Stimulated activated memory B cell treated with anti-CD40 and anti-IgM and Interleukin-4, amounts not matched to agents 10 μg/mL and 1 μg/mL and 100 μg/mL, for 72 hours (primary cell): ENCODE measurements at regions not wholly inside any gene's neighbourhood (a gene's known extent, or its start where the extent isn't known, plus 50 kb on each side); places are given as distances from the start of the nearest gene placed in this dataset.
"Not testable (repeated sequence)": the region's sequence is repeated elsewhere in the genome, so short reads cannot be mapped to it uniquely, and the experiment has no call there.

Source experiments
- ATAC-seq: fragments of 150-1000 bp; cut with Tn5 transposase; 2 replicates; pipeline ENCODE4 v1.10.0; 2021
- H3K27ac Mint-ChIP-seq: one replicate; pipeline ENCODE4 v1.8.0; 2022; ENCODE audit warnings: mild to moderate bottlenecking, mixed read lengths
- H3K27me3 Mint-ChIP-seq: one replicate; pipeline ENCODE4 v1.8.0; 2022; ENCODE audit warnings: mixed read lengths
- H3K36me3 Mint-ChIP-seq: one replicate; pipeline ENCODE4 v1.8.0; 2022; ENCODE audit warnings: mixed read lengths
- H3K4me1 Mint-ChIP-seq: one replicate; pipeline ENCODE4 v1.8.0; 2022; ENCODE audit warnings: mixed read lengths
- H3K4me3 Mint-ChIP-seq: one replicate; pipeline ENCODE4 v1.8.0; 2022; ENCODE audit warnings: mild to moderate bottlenecking, moderate library complexity, mixed read lengths
- H3K9me3 Mint-ChIP-seq: one replicate; pipeline ENCODE4 v1.8.0; 2022; ENCODE audit warnings: mixed read lengths

GRCh38 chr16:31581065-31581464 lies 53.4 kb downstream of the AHSP start:
- not testable (repeated sequence) for ATAC-seq, H3K27me3 Mint-ChIP-seq, H3K36me3 Mint-ChIP-seq, H3K27ac Mint-ChIP-seq, H3K4me3 Mint-ChIP-seq, H3K4me1 Mint-ChIP-seq
- H3K9me3 Mint-ChIP-seq, result peaks cover 25% of the 10 kb centered on the region

DNA sequence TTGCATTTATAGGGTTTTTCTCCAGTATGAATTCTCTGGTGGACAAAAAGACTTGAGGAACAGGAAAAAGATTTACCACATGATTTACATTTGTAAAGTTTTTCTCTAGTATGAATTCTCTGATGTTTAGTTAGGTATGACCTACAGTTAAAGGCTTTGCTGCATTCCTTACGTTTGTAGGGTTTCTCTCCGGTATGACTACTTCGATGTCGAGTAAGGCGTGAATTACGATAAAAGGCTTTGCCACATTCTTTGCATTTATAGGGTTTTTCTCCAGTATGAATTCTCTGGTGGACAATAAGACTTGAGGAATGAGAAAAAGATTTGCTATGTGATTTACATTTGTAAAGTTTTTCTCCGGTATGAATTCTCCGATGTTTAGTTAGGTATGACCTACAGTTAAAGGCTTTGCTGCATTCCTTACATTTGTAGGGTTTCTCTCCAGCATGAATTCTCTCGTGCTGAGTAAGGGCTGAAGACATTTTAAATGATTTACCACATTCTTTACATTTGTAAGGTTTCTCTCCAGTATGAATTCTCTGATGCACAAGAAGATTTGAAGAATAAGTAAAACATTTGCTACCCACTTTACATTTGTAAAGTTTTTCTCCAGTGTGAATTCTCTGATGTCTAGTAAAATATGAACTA lies 74.2 kb downstream of the AHSP start:
- Mint-ChIP-seq H3K36me3 (peaks cover 10% of the 10 kb centered on the region), H3K9me3 (peaks cover 42% of the 10 kb centered on the region), H3K27me3 (peaks cover 18% of the 10 kb centered on the region)
- not testable (repeated sequence) for H3K27ac Mint-ChIP-seq, ATAC-seq, H3K4me3 Mint-ChIP-seq, H3K4me1 Mint-ChIP-seq

GRCh38 chr16:31618130-31618529 lies 90.4 kb downstream of the AHSP start:
- no peaks in the 10 kb centered on the region for H3K36me3 Mint-ChIP-seq
- no peak overlapping the region for H3K27ac Mint-ChIP-seq
- no peak overlapping the region for H3K4me3 Mint-ChIP-seq
- H3K4me1 Mint-ChIP-seq, result no peaks in the 10 kb centered on the region
- peaks cover 30% of the 10 kb centered on the region for H3K9me3 Mint-ChIP-seq
- no peak for ATAC-seq
- H3K27me3 Mint-ChIP-seq, result peaks cover 38% of the 10 kb centered on the region

DNA sequence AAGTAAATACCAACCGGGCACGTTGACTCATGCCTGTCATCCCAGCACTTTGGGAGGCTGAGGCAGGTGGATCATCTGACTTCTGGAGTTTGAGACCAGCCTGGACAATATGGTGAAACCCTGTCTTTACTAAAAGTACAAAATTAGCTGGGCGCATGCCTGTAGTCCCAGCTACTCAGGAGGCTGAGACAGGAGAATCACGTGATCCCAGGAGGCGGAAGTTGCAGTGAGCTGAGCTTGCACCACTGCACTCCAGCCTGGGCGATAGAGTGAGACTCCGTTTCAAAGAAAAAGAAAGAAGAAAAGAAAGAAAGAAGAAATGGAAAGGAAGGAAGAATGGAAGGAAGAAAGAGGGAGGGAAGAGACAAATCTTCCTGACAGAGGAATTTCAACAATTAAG lies 108.7 kb downstream of the AHSP start:
- peaks cover 10% of the 10 kb centered on the region for H3K9me3 Mint-ChIP-seq
- no peaks in the 10 kb centered on the region for H3K4me1 Mint-ChIP-seq
- no peaks in the 10 kb centered on the region for H3K36me3 Mint-ChIP-seq
- no peak overlapping the region for H3K27ac Mint-ChIP-seq
- peaks cover 27% of the 10 kb centered on the region for H3K27me3 Mint-ChIP-seq
- ATAC-seq, result no peak
- no peak overlapping the region for H3K4me3 Mint-ChIP-seq

DNA sequence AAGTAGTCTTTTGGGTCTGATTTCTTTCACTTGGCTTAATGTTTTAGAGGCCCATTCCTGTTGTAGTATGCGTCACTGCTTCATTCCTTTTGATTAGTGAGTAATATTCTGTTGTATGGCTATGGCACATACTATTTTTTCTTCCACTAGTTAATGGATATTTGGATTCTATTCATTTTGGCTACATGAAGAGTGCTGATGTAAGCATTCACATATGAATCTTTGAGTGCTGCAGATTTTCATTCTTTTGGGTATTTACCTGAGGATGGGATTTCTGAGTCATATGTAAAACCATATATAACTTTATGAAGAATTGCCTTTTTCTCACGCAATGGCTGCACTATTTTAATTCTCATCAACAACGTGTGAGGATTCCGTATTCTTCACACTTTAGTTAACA lies 113.6 kb downstream of the AHSP start:
- Mint-ChIP-seq H3K9me3 (peaks cover 3% of the 10 kb centered on the region), H3K4me3 (no peak overlapping the region), H3K36me3 (no peaks in the 10 kb centered on the region), H3K27me3 (peaks cover 51% of the 10 kb centered on the region), H3K4me1 (no peaks in the 10 kb centered on the region), H3K27ac (no peak overlapping the region)
- no peak for ATAC-seq

GRCh38 chr16:31655674-31656073 lies 128.0 kb downstream of the AHSP start:
- H3K36me3 Mint-ChIP-seq, H3K4me3 Mint-ChIP-seq, H3K27me3 Mint-ChIP-seq, H3K4me1 Mint-ChIP-seq, H3K27ac Mint-ChIP-seq, ATAC-seq: not testable (repeated sequence)
- peaks cover 12% of the 10 kb centered on the region for H3K9me3 Mint-ChIP-seq

- Mint-ChIP-seq H3K9me3 (peaks cover 18% of the 10 kb centered on the region), H3K4me3 (no peak overlapping the region), H3K36me3 (no peaks in the 10 kb centered on the region), H3K27ac (no peak overlapping the region), H3K4me1 (no peaks in the 10 kb centered on the region), H3K27me3 (peaks cover 41% of the 10 kb centered on the region)
- no peak for ATAC-seq
These were observed 137.2 kb downstream of the AHSP start for GRCh38 chr16:31664683-31665482.

- H3K27me3 Mint-ChIP-seq, result peaks cover 69% of the 10 kb centered on the region
- ATAC-seq, result no peak
- peaks cover 11% of the 10 kb centered on the region for H3K9me3 Mint-ChIP-seq
- H3K4me3 Mint-ChIP-seq, result no peak overlapping the region
- peaks cover 6% of the 10 kb centered on the region for H3K4me1 Mint-ChIP-seq
- no peaks in the 10 kb centered on the region for H3K36me3 Mint-ChIP-seq
- H3K27ac Mint-ChIP-seq, result no peak overlapping the region
These were observed 147.0 kb downstream of the AHSP start for GRCh38 chr16:31674686-31675085.

DNA sequence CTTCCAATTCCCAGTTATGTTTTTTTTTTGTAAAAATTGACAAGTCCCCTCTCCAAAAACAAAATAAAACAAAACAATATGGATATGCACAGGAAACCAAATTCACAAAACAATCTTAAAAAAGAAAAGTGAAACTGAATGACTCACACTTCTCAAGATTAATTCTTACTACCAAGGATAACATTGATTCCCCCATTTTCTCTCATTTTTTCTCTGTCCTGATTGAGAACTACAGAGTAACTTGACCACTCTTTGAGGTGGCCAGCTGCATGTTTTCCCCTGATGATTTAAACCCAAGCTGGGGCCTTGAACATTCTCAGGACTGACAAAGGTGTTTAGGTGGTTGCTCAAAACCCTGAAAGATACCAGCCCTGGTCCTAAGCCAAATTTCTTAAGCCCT lies 149.0 kb downstream of the AHSP start:
- ATAC-seq, result no peak
- Mint-ChIP-seq H3K4me3 (no peak overlapping the region), H3K27me3 (peaks cover 69% of the 10 kb centered on the region), H3K36me3 (no peaks in the 10 kb centered on the region), H3K4me1 (peaks cover 6% of the 10 kb centered on the region), H3K27ac (no peak overlapping the region), H3K9me3 (no peaks in the 10 kb centered on the region)

GRCh38 chr16:31678649-31679325 lies 151.1 kb downstream of the AHSP start:
- no peak for ATAC-seq
- Mint-ChIP-seq H3K9me3 (no peaks in the 10 kb centered on the region), H3K27ac (no peak overlapping the region), H3K4me3 (no peak overlapping the region), H3K36me3 (no peaks in the 10 kb centered on the region), H3K4me1 (peaks cover 6% of the 10 kb centered on the region), H3K27me3 (peaks cover 70% of the 10 kb centered on the region)

GRCh38 chr16:31689331-31689730 lies 161.6 kb downstream of the AHSP start:
- not testable (repeated sequence) for H3K36me3 Mint-ChIP-seq, H3K4me3 Mint-ChIP-seq, H3K27me3 Mint-ChIP-seq, H3K4me1 Mint-ChIP-seq, H3K27ac Mint-ChIP-seq, H3K9me3 Mint-ChIP-seq, ATAC-seq

GRCh38 chr16:31692338-31692737 lies 164.6 kb downstream of the AHSP start:
- H3K27me3 Mint-ChIP-seq, H3K4me1 Mint-ChIP-seq, H3K27ac Mint-ChIP-seq, H3K9me3 Mint-ChIP-seq, H3K36me3 Mint-ChIP-seq, H3K4me3 Mint-ChIP-seq, ATAC-seq: not testable (repeated sequence)

DNA sequence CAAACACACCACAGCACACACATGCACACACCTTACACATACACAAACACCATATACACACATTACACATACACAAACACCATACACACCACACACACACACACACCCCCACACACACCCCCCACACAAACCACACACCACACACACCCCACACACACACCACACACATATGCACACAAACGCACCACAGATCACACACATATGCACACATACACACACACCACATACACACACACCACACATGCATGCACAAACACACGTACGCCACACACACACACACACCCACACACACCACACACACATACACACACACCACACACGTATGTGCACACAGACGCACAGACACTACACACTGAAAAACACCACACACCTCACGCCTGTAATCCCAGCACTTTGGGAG lies 166.0 kb downstream of the AHSP start:
- no peak for ATAC-seq
- no peak overlapping the region for H3K27ac Mint-ChIP-seq
- no peaks in the 10 kb centered on the region for H3K36me3 Mint-ChIP-seq
- H3K4me3 Mint-ChIP-seq, result no peak overlapping the region
- H3K27me3 Mint-ChIP-seq, result no peaks in the 10 kb centered on the region
- no peaks in the 10 kb centered on the region for H3K9me3 Mint-ChIP-seq
- no peaks in the 10 kb centered on the region for H3K4me1 Mint-ChIP-seq

GRCh38 chr16:31694461-31694860 lies 166.8 kb downstream of the AHSP start:
- no peaks in the 10 kb centered on the region for H3K4me1 Mint-ChIP-seq
- no peak overlapping the region for H3K4me3 Mint-ChIP-seq
- ATAC-seq, result no peak
- no peaks in the 10 kb centered on the region for H3K27me3 Mint-ChIP-seq
- H3K27ac Mint-ChIP-seq, result no peak overlapping the region
- H3K9me3 Mint-ChIP-seq, result no peaks in the 10 kb centered on the region
- H3K36me3 Mint-ChIP-seq, result no peaks in the 10 kb centered on the region

- Mint-ChIP-seq H3K27ac (no peak overlapping the region), H3K9me3 (no peaks in the 10 kb centered on the region), H3K27me3 (no peaks in the 10 kb centered on the region), H3K4me1 (no peaks in the 10 kb centered on the region), H3K36me3 (no peaks in the 10 kb centered on the region), H3K4me3 (no peak overlapping the region)
- peak; percentile 73 for ATAC-seq
These were observed 168.0 kb downstream of the AHSP start for GRCh38 chr16:31695667-31696066.
